ENCODE measurements at regions not wholly inside any gene's neighbourhood (a gene's known extent, or its start where the extent isn't known, plus 50 kb on each side); places are given as distances from the start of the nearest gene placed in this dataset.

GRCh38 chr3:168863561-168863960 lies 767.8 kb upstream of the GOLIM4 start:
- no peaks in the 10 kb centered on the region for H3K36me3 Mint-ChIP-seq
- no peaks in the 10 kb centered on the region for H3K27me3 Mint-ChIP-seq (ENCODE audit: low read depth)
- no peak overlapping the region for H3K27ac Mint-ChIP-seq
- no peak for ATAC-seq
- H3K9me3 Mint-ChIP-seq: no peaks in the 10 kb centered on the region
- ChIA-PET CTCF (interaction anchor here (1.6 to 1.8 kb wide), 2 partner anchors 16 to 652 kb away, joined by 5 to 6 read pairs; no protein-coding TSS in a partner anchor), POLR2A (no interaction called here)
- TF ChIP-seq FOXJ3 (CRISPR knock-in tag; IDR thresholded peaks at IDR 0.05; ENCODE audit: borderline replicate concordance) (no peak), ZNF232 (CRISPR knock-in tag; IDR thresholded peaks at IDR 0.05) (no peak), MAX (CRISPR knock-in tag; IDR thresholded peaks at IDR 0.05) (no peak), ZNF416 (CRISPR knock-in tag; IDR thresholded peaks at IDR 0.05) (no peak), ZNF425 (CRISPR knock-in tag; conservative IDR thresholded peaks at IDR 0.05) (no peak), ZNF512 (CRISPR knock-in tag; IDR thresholded peaks at IDR 0.05; ENCODE audit: borderline replicate concordance) (no peak), AFF4 (CRISPR knock-in tag; IDR thresholded peaks at IDR 0.05; ENCODE audit: borderline replicate concordance) (no peak), HMGXB4 (CRISPR knock-in tag; IDR thresholded peaks at IDR 0.05) (no peak), ZBTB21 (CRISPR knock-in tag; IDR thresholded peaks at IDR 0.05; ENCODE audit: borderline replicate concordance) (no peak), ZNF317 (CRISPR knock-in tag; IDR thresholded peaks at IDR 0.05; ENCODE audit: borderline replicate concordance, low read depth) (no peak), HMGA2 (CRISPR knock-in tag; IDR thresholded peaks at IDR 0.05) (no peak), NFATC4 (CRISPR knock-in tag; IDR thresholded peaks at IDR 0.05) (no peak), E2F5 (CRISPR knock-in tag; IDR thresholded peaks at IDR 0.05) (no peak), USF1 (CRISPR knock-in tag; IDR thresholded peaks at IDR 0.05) (no peak), TEAD4 (CRISPR knock-in tag; IDR thresholded peaks at IDR 0.05) (no peak), FOXK1 (CRISPR knock-in tag; IDR thresholded peaks at IDR 0.05) (no peak), CREM (CRISPR knock-in tag; IDR thresholded peaks at IDR 0.05) (no peak), SOX15 (CRISPR knock-in tag; IDR thresholded peaks at IDR 0.05) (no peak)
- no peak overlapping the region for H3K4me3 Mint-ChIP-seq
- peaks cover 8% of the 10 kb centered on the region for H3K4me1 Mint-ChIP-seq
- no peak for DNase-seq (ENCODE audit: low spot score)
